Gastroesophageal sphincter (tissue), 4 donors: ENCODE measurements at regions not wholly inside any gene's neighbourhood (a gene's known extent, or its start where the extent isn't known, plus 50 kb on each side); places are given as distances from the start of the nearest gene placed in this dataset.

Experiments used
- ATAC-seq: fragments of 150-250 bp; one replicate; pipeline ENCODE4 v1.9.1; 2016; ENCODE audit warnings: mild to moderate bottlenecking, moderate library complexity
- H3K27ac ChIP-seq, 4 donors: fragments of 200-600 bp; sonication (generic) in 3 of 4; 1 replicate in 3 of 4; 2 replicates in 1 of 4; pipeline ENCODE4 v1.5.1; 2016 to 2019
- H3K27me3 ChIP-seq: fragments of 200-600 bp; sonication (generic); one replicate; pipeline ENCODE4 v1.5.1; 2019
- H3K36me3 ChIP-seq, 2 donors: fragments of 200-600 bp; sonication (generic); one replicate each; pipeline ENCODE4 v1.5.1; 2019; ENCODE audit warnings: control low read depth in 1 of 2
- H3K4me1 ChIP-seq, 3 donors: fragments of 200-600 bp; sonication (generic); 1 replicate in 2 of 3; 2 replicates in 1 of 3; pipeline ENCODE4 v1.5.1; 2016 to 2019; ENCODE audit warnings: control low read depth in 2 of 3
- H3K4me3 ChIP-seq, 2 donors: fragments of 200-600 bp; sonication (generic); one replicate each; pipeline ENCODE4 v1.5.1; 2019; ENCODE audit warnings: mild to moderate bottlenecking in 1 of 2, moderate library complexity in 1 of 2
- H3K9me3 ChIP-seq, 3 donors: fragments of 200-600 bp; sonication (generic); one replicate each; pipeline ENCODE4 v1.5.1; 2017 to 2019; ENCODE audit warnings: control low read depth in 2 of 3
- EP300 ChIP-seq: sonication (generic); formaldehyde crosslinking; IDR thresholded peaks from one replicate; pipeline ENCODE4 v1.6.1; 2017; ENCODE audit warnings: antibody characterized with exemption, mild to moderate bottlenecking
- POLR2A ChIP-seq, 2 donors: fragments of 450-650 bp; IDR thresholded peaks; one replicate each; pipeline ENCODE4 v1.6.1; 2017; ENCODE audit warnings: antibody characterized with exemption in 2 of 2, mild to moderate bottlenecking in 2 of 2, moderate library complexity in 1 of 2
- POLR2AphosphoS5 ChIP-seq: sonication (generic); formaldehyde crosslinking; IDR thresholded peaks from one replicate; pipeline ENCODE4 v1.6.1; 2017; ENCODE audit warnings: antibody characterized with exemption
- WGBS, 2 donors: methylation state at CpG; one replicate each; pipeline ENCODE4 v1.1.5; 2018; ENCODE audit warnings: low coverage in 1 of 2; 5-methylcytosine and 5-hydroxymethylcytosine counted together
- TF ChIP-seq, protein P1 (sequence below), 4 experiments: fragments of 200-600 bp in 2 of 4; fragments of 450-650 bp in 2 of 4; sonication (generic) in 1 of 4; IDR thresholded peaks; one replicate each; pipeline ENCODE4 v1.5.1; 2017 to 2019; ENCODE audit warnings: antibody characterized with exemption in 4 of 4, mild to moderate bottlenecking in 2 of 4, moderate library complexity in 2 of 4

DNA sequence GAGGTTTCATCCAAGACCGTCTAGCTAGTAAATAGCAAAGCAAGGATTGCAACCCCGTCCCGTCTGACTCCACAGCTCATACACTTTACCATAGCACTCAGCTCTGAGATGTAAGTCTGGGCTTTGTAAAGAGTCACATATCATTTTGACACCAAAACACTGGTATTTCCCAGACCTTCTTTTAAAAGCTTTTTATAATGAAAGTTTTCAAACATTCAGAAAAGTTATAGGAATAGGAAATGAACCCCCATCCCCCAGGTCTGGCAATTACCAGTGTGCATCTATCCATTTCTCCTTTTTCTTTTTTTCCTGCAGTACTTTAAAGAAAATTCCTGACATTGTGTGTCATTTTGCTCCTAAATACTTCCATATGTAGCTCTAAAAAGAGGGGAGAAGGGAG lies 183.6 kb upstream of the CCND2 start:
- TF ChIP-seq POLR2A (IDR thresholded peaks at IDR 0.05): no peak
- TF ChIP-seq POLR2AphosphoS5: no peak
- TF ChIP-seq, protein P1, sequence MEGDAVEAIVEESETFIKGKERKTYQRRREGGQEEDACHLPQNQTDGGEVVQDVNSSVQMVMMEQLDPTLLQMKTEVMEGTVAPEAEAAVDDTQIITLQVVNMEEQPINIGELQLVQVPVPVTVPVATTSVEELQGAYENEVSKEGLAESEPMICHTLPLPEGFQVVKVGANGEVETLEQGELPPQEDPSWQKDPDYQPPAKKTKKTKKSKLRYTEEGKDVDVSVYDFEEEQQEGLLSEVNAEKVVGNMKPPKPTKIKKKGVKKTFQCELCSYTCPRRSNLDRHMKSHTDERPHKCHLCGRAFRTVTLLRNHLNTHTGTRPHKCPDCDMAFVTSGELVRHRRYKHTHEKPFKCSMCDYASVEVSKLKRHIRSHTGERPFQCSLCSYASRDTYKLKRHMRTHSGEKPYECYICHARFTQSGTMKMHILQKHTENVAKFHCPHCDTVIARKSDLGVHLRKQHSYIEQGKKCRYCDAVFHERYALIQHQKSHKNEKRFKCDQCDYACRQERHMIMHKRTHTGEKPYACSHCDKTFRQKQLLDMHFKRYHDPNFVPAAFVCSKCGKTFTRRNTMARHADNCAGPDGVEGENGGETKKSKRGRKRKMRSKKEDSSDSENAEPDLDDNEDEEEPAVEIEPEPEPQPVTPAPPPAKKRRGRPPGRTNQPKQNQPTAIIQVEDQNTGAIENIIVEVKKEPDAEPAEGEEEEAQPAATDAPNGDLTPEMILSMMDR (IDR thresholded peaks at IDR 0.05): no peak
- TF ChIP-seq EP300: no peak
- Histone ChIP-seq H3K27ac (no peak overlapping the region), H3K4me3 (no peak overlapping the region), H3K36me3 (no peaks in the 10 kb centered on the region), H3K9me3 (no peaks in the 10 kb centered on the region), H3K27me3 (peaks cover 13% of the 10 kb centered on the region), H3K4me1 (no peaks in the 10 kb centered on the region)
- no peak for ATAC-seq
- 49 to 70% methylated on average over 3 of the region's 3 CpGs for WGBS, 2 donors

DNA sequence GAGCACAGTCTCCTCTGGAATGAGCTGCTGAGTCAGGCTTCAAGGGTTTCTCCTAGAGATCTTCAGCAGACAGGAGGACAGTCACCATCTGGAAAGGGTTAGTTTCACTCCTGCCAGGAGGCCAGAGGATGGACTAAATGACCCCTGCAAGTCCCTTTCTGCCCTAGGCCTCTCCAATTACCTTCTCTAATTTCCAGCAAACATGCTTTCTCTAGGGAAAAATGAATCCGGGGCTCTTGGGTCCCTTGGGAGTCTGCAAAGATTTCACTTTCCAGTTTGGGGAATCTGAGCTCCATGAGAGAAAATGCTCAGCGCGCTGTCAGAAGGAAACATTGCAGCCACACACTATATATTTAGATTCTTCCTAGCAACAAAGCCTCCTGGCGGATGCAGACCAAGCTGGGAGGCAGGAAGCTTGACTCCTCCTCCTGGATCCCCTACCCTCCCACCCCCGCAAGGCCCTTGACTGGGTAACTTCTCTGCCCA lies 184.4 kb upstream of the CCND2 start:
- 20% methylated on average over 1 of the region's 5 CpGs; no CpG with 5 or more reads in 1 of the 2 donors for WGBS, 2 donors

DNA sequence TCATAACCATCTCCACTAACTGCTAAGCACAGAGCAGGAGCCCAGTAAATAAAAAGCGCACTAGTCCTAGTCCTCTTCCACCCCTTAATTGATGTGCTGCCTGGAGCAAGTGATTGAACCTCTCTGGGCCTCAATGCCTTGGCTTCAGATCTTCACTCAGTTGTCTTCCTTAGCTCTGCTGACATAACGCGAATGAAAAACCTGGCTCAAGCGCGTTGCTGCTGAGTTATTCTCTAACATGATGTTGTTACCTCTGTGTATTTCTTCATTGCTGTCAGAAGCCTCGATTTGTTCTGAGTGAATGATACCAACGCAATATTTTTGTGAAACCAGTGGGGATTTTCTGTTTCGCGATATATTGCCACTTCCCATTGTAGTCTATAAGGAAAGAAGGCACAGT lies 185.1 kb upstream of the CCND2 start:
- Histone ChIP-seq H3K36me3 (no peaks in the 10 kb centered on the region), H3K4me1 (no peaks in the 10 kb centered on the region), H3K27me3 (peaks cover 13% of the 10 kb centered on the region), H3K4me3 (no peak overlapping the region), H3K9me3 (no peaks in the 10 kb centered on the region), H3K27ac (no peak overlapping the region)
- TF ChIP-seq POLR2A (IDR thresholded peaks at IDR 0.05): no peak
- no peak for TF ChIP-seq EP300
- no peak for TF ChIP-seq POLR2AphosphoS5
- TF ChIP-seq, protein P1 (IDR thresholded peaks at IDR 0.05): no peak
- WGBS, 2 donors: 74 to 77% methylated on average over 8 to 9 of the region's 9 CpGs
- ATAC-seq: no peak

More for the DNA sequence above, 184.4 kb upstream of the CCND2 start:
- TF ChIP-seq, protein P1 (IDR thresholded peaks at IDR 0.05): no peak
- TF ChIP-seq POLR2A (IDR thresholded peaks at IDR 0.05) (no peak), POLR2AphosphoS5 (no peak), EP300 (no peak)
- ATAC-seq: no peak
- H3K9me3 ChIP-seq: no peaks in the 10 kb centered on the region
- H3K36me3 ChIP-seq: no peaks in the 10 kb centered on the region
- no peak overlapping the region for H3K27ac ChIP-seq
- peaks cover 13% of the 10 kb centered on the region for H3K27me3 ChIP-seq
- H3K4me1 ChIP-seq: no peaks in the 10 kb centered on the region
- no peak overlapping the region for H3K4me3 ChIP-seq

DNA sequence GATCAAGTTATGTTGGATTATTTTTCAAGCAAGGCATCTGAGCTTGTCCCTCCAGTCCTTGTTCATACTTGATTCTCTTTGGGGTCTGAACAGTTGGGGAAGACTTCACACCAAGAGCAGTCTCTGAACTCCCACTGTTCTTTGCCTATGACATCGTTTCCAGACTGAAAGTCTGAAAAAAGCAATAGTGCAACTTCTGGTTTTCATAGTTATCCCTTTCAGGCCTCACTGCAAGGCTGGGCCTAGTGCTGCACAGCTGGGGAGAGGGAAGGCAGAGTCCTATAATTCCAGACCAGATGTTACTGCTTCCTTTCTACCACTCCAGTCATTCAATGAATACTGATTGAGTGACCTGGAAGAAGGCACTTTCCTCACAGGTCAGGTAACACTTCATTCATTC lies 187.1 kb upstream of the CCND2 start:
- TF ChIP-seq, protein P1 (IDR thresholded peaks at IDR 0.05): no peak
- TF ChIP-seq POLR2AphosphoS5 (no peak), EP300 (no peak), POLR2A (IDR thresholded peaks at IDR 0.05) (no peak)
- whole genome bisulfite sequencing, 2 donors: 33 to 56% methylated on average over 1 of the region's 1 CpG
- no peak overlapping the region for H3K27ac ChIP-seq
- no peak overlapping the region for H3K4me3 ChIP-seq
- peaks cover 6% of the 10 kb centered on the region for H3K27me3 ChIP-seq
- no peaks in the 10 kb centered on the region for H3K9me3 ChIP-seq
- no peaks in the 10 kb centered on the region for H3K36me3 ChIP-seq
- ATAC-seq: no peak
- no peaks in the 10 kb centered on the region for H3K4me1 ChIP-seq

DNA sequence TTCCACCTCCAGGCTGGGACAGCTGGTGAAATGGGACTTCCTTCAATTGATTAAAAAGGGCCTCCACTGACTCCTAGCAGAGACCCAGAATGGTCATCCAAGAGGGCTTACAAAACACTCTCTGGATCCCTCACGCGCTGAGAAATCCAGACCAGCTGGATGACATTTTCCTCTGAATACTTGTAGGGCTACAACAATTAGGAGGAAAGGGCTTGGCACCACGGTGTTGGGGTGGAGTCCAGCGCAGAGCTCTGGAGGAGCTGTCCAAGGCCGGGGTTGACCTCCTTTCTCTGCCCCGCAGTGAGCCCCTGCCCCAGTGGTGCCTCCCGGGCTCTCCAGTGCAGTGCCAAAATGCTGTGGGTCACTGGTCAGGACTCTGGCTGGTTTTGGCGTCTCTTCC lies 189.0 kb upstream of the CCND2 start:
- no peak overlapping the region for H3K27ac ChIP-seq
- ATAC-seq: peak; percentile 34
- 45 to 78% methylated on average over 5 to 6 of the region's 8 CpGs for WGBS, 2 donors
- H3K9me3 ChIP-seq: no peaks in the 10 kb centered on the region
- H3K36me3 ChIP-seq: no peaks in the 10 kb centered on the region
- no peak overlapping the region for H3K4me3 ChIP-seq
- no peaks in the 10 kb centered on the region for H3K4me1 ChIP-seq
- TF ChIP-seq POLR2A (IDR thresholded peaks at IDR 0.05) (no peak), EP300 (no peak), POLR2AphosphoS5 (no peak)
- TF ChIP-seq, protein P1 (IDR thresholded peaks at IDR 0.05): no peak
- no peaks in the 10 kb centered on the region for H3K27me3 ChIP-seq
